ENCODE measurements at regions not wholly inside any gene's neighbourhood (a gene's known extent, or its start where the extent isn't known, plus 50 kb on each side); places are given as distances from the start of the nearest gene placed in this dataset.

- Histone ChIP-seq H3K27ac (ENCODE audit: insufficient read depth, low read depth, low read length) (no peak overlapping the region), H4K20me1 (replicated peaks; ENCODE audit: control insufficient read depth, extremely low read depth, insufficient read depth, low read length) (no peaks in the 10 kb centered on the region), H3K9ac (replicated peaks; ENCODE audit: extremely low read depth, insufficient read depth, low read length) (no peak overlapping the region), H3K27me3 (ENCODE audit: control insufficient read depth in 2 of 2, insufficient read depth in 2 of 2, low read length in 2 of 2) (no peaks in the 10 kb centered on the region), H3K4me1 (ENCODE audit: control insufficient read depth, extremely low read depth, insufficient read depth, low read length) (no peaks in the 10 kb centered on the region), H3K36me3 (ENCODE audit: control insufficient read depth in 2 of 2, extremely low read depth in 1 of 2, insufficient read depth in 2 of 2, low read length in 2 of 2) (no peaks in the 10 kb centered on the region), H2AFZ (ENCODE audit: low read depth, low read length) (no peak overlapping the region), H3K9me3 (replicated peaks; ENCODE audit: control insufficient read depth, insufficient read depth, low read length) (peaks cover 3% of the 10 kb centered on the region), H3K4me2 (ENCODE audit: insufficient read depth, low read length) (no peak overlapping the region), H3K4me3 (replicated peaks in 1 of 3; ENCODE audit: insufficient read depth in 1 of 3, low read depth in 1 of 3, low read length in 3 of 3) (no peak overlapping the region), H3K79me2 (ENCODE audit: control insufficient read depth, insufficient read depth, low read length) (no peaks in the 10 kb centered on the region), H3K9me1 (replicated peaks; ENCODE audit: control insufficient read depth, extremely low read depth, insufficient read depth, low read length) (no peaks in the 10 kb centered on the region)
- FAIRE-seq: no peak
- intact Hi-C loops (cut with micrococcal nuclease) (no loop called here), dilution Hi-C loops (cut with MboI; ENCODE audit: extremely low pct_ligation_motif_present, low sequenced_read_pairs) (no loop called here)
- POLR2A ChIA-PET: no interaction called here
- DNase-seq (ENCODE audit: low read depth, low spot score): no peak
- CTCF ChIA-PET: no interaction called here
- BruUV-seq (replicated peaks): no TSS peak
- TF ChIP-seq EZH2 (IDR thresholded peaks at IDR 0.05; ENCODE audit: borderline replicate concordance, low read depth, low read length, severe bottlenecking): no peak
- no peak for TF ChIP-seq POLR2A (IDR thresholded peaks at IDR 0.05; ENCODE audit: low read depth, low read length)
- TF ChIP-seq MYC (IDR thresholded peaks at IDR 0.05; ENCODE audit: low read depth, low read length): no peak
- TF ChIP-seq MAX (IDR thresholded peaks at IDR 0.05; ENCODE audit: insufficient read depth, insufficient read length): no peak
Measured at GRCh38 chr14:82070040-82070439, 536.4 kb upstream of the SEL1L start.

GRCh38 chr14:82070753-82071152 is 537.1 kb upstream of the SEL1L start:
- intact Hi-C loops (cut with micrococcal nuclease): no loop called here

More at GRCh38 chr14:82070753-82071152, 537.1 kb upstream of the SEL1L start:
- Histone ChIP-seq H2AFZ (ENCODE audit: low read depth, low read length) (no peak overlapping the region), H3K4me3 (replicated peaks in 1 of 3; ENCODE audit: insufficient read depth in 1 of 3, low read depth in 1 of 3, low read length in 3 of 3) (no peak overlapping the region), H3K9me3 (replicated peaks; ENCODE audit: control insufficient read depth, insufficient read depth, low read length) (peaks cover 3% of the 10 kb centered on the region), H3K79me2 (ENCODE audit: control insufficient read depth, insufficient read depth, low read length) (no peaks in the 10 kb centered on the region), H3K9ac (replicated peaks; ENCODE audit: extremely low read depth, insufficient read depth, low read length) (no peak overlapping the region), H3K4me1 (ENCODE audit: control insufficient read depth, extremely low read depth, insufficient read depth, low read length) (no peaks in the 10 kb centered on the region), H3K9me1 (replicated peaks; ENCODE audit: control insufficient read depth, extremely low read depth, insufficient read depth, low read length) (no peaks in the 10 kb centered on the region), H3K27me3 (ENCODE audit: control insufficient read depth in 2 of 2, insufficient read depth in 2 of 2, low read length in 2 of 2) (no peaks in the 10 kb centered on the region), H3K36me3 (ENCODE audit: control insufficient read depth in 2 of 2, extremely low read depth in 1 of 2, insufficient read depth in 2 of 2, low read length in 2 of 2) (no peaks in the 10 kb centered on the region), H3K4me2 (ENCODE audit: insufficient read depth, low read length) (no peak overlapping the region), H3K27ac (ENCODE audit: insufficient read depth, low read depth, low read length) (no peak overlapping the region), H4K20me1 (replicated peaks; ENCODE audit: control insufficient read depth, extremely low read depth, insufficient read depth, low read length) (no peaks in the 10 kb centered on the region)
- POLR2A ChIA-PET: no interaction called here
- no peak for DNase-seq (ENCODE audit: low read depth, low spot score)
- CTCF ChIA-PET: no interaction called here
- FAIRE-seq: no peak
- TF ChIP-seq MAX (IDR thresholded peaks at IDR 0.05; ENCODE audit: insufficient read depth, insufficient read length) (no peak), CTCF (IDR thresholded peaks at IDR 0.05; ENCODE audit: extremely low read depth in 1 of 2, insufficient read depth in 1 of 2, low read depth in 1 of 2, low read length in 2 of 2) (no peak), GATA2 (IDR thresholded peaks at IDR 0.05; ENCODE audit: insufficient read depth, insufficient read length, low read depth, low read length) (no peak), FOS (IDR thresholded peaks at IDR 0.05; ENCODE audit: borderline replicate concordance, insufficient read depth, low read length) (no peak), POLR2A (IDR thresholded peaks at IDR 0.05; ENCODE audit: low read depth, low read length) (no peak), JUN (IDR thresholded peaks at IDR 0.05; ENCODE audit: borderline replicate concordance, insufficient read depth, insufficient read length, low read depth) (no peak), MYC (IDR thresholded peaks at IDR 0.05; ENCODE audit: low read depth, low read length) (no peak)
- no TSS peak for BruUV-seq (replicated peaks)
- dilution Hi-C loops (cut with MboI; ENCODE audit: extremely low pct_ligation_motif_present, low sequenced_read_pairs): no loop called here
